ENCODE measurements at regions not wholly inside any gene's neighbourhood (a gene's known extent, or its start where the extent isn't known, plus 50 kb on each side); places are given as distances from the start of the nearest gene placed in this dataset.

DNA sequence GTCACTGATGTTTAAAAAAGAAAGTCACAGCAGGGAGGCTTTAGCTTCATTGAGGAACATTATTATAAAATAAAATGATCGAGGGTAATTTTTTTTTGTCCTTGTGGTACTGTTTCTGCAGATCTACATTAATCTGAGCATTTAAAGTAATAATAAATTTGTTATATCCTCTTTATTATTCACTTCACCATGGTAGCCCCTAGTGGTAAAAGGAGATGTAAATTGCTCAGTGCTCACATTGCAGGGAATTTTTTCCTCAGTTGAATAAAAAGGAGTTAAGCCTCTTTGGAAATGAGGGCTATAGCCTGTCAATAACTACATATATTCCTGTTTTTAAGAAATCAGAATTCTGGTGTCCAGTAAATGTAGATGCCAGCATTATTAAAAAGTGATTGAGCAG lies 99.7 kb upstream of the VPREB1 start:
- no peak for DNase-seq

DNA sequence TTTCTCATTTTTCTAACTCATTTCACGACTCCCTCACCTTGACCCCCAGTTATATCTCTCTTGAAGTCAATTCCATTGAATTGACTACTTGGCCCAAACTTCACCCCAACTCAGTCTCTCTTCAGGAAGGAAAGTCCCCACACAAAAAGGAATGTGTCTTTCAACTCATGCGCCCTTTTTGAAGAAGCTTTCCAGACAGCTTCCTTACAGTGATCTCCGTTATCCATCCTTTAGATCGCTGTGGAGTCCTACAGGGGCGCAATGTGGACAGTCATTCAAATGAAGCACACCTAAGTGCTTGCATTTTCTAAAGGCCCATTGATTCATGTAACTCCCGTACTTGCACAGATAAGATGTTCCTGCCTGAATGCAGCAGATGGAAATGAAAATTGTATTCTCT lies 101.1 kb upstream of the VPREB1 start:
- no peak for DNase-seq

DNA sequence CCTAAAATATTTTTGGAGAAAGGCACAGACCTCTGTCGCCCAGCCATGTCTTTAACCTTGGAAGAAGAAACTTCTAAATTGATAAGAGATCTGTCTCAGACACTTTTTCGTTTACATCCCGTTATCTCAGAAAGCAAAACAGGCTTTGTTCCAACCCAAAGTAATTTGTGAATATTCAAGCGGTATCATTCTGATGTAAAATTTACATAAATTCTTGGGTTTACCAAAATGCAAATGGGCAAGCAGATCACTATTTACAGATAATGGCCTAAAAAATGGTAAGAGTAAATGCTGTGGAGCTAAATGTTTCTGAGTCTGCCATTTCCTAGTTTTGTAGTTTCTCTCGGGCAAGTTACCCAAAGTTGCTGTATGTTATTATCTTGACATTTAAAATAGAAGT lies 101.9 kb upstream of the VPREB1 start:
- DNase-seq = no peak

DNA sequence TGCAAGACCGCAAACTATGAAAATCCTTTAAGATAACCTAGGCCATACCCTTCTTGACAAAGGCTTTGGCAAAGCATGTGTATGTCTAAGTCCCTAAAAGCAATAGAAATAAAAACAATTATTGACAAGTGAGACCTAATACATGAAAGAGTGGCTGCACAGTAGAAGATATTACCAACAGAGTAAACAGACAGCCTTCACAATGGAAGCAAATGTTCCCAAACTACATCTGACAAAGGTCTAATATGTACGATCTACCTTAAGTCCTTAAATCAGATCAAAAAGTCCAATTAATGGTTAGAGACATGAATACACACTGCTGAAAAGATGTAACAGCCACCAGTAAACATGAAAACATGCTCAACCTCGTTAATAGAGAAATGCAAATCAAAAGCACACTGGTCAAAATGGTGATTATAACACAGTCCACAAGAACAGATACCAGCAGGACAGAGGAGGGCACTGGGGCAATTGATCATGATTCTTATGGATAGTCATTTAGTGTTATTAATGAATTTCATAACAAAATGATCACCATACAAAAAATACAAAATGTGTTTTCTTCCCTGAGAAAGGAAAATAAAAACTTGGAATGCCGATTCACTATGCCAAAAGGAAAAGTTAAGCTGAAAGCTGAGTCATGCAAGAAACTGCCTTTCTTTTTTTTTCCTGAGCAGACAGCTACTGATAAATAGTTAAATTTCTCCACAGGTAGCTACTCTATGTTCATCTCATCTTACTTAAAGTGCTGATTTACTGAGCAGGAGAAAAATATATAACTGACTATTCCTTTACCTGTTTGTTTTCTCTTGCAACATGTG lies 102.6 kb upstream of the VPREB1 start:
- no peak for DNase-seq

DNA sequence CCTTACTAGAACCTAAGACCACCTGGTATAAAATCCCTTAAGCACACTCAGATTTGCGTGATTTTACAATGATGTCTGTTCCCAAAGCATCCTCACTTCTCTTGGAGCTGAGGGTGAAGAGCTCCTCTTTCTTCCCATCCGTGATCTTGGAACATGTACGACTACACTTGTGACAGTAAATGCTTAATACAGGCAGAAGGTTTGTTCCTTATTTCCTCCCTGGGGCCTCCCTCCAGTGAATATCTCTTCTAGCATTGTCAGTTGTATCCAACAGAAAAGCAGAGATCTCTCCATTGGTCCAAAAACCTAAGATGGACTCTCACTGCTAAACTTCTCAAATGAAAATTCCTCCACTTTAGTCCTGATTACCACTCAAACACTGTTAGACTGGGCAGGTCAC lies 103.6 kb upstream of the VPREB1 start:
- no peak for DNase-seq

DNA sequence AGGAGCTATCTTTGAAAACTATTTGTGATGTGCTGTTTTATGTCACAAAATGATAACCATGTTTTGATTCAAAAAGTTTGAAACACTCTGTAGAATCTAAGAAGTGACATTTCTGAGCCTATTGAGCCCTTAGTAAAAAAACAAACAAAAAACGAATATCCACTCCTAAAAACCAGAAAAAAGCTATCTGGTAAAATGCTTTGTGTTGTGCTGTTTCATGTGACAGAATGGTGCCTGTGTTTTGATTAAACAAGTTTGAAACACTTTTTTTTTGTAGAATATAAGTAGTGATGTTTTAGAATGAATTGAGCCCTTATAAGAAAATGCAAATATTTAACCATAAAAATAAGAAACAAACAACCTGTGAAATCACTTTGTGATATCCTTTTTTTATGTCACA lies 105.2 kb upstream of the VPREB1 start:
- no peak for DNase-seq

DNA sequence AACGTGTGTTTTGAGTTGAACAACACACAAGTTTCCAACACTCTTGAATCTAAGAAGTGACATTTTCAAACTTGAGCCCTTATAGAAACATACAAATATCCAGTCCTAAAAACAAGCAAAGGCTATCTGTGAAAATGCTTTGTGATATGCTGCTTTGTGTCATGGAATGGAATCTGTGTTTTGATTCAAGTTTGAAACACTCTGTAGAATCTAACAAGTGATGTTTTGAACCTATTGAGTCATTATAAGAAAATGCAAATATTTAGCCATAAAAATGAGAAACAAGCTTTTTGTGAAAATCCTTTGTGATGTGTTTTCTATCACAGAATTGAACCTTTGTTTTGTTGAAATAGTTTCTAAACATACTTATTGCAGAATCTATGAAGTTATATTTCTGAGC lies 105.7 kb upstream of the VPREB1 start:
- DNase-seq = no peak

DNA sequence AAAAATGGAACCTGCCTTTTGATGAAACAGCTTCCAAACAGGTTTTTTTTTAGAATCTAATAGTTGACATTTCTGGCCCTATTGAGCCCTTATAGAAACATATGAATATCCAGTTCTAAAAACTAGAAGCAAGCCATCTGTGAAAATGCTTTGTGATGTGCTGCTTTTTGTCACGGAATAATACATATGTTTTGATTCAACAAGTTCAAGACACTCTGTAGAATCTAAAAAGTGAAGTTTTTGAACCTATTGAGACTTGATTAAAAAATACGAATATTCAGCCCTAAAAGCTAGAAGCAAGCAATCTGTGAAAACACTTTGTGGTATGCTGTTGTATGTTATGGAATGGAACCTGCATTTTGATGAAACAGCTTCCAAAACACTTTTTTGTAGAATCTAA lies 106.7 kb upstream of the VPREB1 start:
- no peak for DNase-seq

DNA sequence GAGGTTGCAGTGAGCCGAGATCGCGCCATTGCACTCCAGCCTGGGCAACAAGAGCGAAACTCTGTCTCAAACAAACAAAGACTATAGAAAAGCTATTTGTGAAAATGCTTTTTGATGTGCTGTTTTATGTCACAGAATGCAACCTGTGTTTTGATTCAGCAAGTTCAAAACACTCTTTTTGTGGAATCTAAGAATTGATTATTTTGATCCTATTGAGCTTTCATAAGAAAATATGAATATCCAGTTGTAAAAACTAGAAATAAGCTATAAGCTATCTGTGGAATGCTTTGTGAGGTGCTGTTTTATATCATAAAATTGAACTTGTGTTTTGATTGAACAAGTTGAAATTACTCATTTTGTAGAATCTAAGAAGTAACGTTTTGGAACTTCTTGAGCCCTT lies 110.7 kb upstream of the VPREB1 start:
- DNase-seq = no peak

DNA sequence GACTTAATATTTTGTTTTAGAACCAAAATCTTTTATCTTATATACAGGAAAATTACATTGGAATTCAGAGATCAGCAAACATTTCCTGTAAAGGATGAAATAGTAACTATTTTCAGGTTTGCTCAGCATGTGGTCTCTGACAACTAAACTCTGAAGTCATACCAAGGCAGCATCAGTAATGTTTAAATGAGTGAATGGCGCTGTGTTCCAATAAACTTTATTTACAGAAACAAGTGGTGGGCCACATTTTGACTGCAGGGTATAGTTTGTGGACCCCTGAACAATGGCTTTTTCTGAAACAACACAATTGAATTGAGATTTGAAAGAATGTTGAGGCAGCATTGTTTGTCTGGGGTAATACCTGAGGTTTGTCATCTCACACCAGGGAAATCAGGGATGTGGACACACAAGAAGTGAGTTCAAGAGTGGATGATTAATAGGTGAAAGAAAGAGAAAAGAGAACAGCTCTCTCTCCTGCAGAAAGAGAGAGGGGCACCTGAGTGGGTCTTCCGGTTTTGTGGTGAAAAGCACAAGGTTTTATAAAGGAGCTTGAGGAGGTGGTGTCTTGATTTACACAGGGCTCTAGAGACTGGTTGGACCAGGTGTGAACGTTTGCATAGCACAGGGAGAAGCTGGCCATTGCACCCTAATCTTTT lies 113.5 kb upstream of the VPREB1 start:
- DNase-seq = no peak

DNA sequence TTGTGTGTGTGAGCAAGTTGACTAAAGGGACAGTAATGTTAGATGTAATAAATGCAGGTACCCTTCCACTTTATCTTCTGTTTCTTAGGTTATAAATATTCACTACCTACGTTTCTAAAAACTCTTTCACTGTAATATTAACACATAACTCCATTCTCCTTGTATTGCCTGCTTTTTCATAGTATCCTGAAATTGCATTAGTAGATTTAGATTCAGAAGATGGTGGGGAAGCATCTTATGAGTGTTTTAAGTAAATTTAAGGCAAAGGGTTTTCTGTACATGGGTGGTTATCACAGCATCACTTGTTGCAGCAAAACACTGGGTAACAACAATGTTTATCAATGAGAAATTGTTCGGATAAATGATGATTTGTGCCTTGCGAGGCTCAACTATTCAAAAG lies 115.2 kb upstream of the VPREB1 start:
- DNase-seq = no peak

DNA sequence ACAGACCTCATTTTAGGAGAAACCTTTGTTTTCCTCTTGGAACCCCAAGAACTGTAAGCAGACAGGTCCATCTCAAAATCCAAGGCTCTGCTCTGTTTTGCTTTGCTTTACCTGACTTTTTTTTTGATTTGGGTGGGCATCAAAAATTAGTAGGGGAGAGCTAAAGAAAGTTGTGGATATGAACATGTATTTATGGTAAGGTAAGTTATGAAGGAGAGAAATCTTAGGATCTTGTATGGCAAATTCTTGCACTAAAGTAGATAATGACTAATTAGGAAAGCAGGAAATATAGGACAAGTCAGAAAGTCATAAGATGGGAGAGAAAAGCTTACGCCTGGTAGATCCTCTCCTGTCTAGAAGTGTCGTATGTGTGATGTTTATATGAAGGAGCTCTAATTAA lies 116.1 kb upstream of the VPREB1 start:
- no peak for DNase-seq

DNA sequence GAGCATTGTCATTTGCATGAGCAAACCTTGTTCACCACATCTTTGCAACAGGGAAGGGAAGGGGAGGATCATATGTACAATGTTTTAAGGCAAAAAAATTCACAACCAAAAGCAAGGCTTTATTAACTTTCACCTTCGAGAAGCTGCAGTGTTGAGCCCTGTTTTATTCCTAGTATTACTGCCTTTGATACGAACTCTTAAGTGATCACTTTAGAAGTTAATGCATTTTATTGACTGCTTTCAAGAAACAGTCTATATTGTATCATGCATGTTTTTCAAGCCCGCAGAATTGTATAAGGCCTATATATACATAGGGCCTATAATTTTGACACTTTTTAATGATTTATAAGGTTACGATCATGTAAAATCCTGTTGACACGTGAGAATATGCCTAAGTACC lies 117.5 kb upstream of the VPREB1 start:
- no peak for DNase-seq

DNA sequence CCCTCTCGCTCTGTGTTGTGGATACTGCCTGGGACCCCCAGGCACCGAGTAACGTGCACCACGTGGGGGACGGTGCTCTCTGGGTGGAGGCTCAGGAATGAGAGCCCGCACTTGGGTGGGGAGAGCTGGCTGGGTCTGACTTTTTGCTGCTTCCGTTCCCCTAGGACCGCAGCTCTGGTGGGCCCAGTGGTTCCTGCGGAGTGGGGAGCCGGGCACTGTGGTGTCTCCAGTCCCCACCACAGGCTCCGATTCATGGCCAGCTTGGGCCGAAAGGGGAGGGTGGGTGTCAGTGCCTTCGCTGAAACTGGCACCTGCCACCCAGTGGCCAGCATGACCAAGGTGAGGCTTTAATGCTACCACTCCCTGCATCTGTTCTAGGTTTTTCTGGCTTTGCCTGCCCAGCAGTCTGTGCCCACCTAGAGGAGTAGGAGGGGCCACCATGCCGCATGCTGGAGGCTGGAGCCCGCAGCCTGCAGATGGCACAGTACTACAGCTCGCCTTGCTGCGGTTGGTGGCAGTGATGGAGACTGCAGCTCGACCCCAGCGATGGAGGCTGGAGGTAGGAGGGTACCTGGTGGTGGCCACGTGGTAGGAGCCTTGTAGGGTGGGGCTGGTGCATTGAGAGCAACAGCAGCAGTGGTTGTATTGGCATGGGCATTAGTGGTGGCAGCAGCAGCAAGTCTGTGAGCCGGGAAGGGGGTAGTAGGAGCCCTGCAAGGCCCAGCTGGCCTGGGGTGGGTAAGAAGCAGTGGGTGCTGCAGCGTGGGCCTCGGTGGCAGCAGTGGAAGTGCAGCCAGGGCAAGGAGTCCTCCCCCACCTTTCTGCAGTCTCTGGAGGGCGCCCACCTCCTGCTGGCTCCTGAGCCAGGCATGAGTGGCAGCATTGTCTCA lies 118.8 kb upstream of the VPREB1 start:
- DNase-seq = no peak

DNA sequence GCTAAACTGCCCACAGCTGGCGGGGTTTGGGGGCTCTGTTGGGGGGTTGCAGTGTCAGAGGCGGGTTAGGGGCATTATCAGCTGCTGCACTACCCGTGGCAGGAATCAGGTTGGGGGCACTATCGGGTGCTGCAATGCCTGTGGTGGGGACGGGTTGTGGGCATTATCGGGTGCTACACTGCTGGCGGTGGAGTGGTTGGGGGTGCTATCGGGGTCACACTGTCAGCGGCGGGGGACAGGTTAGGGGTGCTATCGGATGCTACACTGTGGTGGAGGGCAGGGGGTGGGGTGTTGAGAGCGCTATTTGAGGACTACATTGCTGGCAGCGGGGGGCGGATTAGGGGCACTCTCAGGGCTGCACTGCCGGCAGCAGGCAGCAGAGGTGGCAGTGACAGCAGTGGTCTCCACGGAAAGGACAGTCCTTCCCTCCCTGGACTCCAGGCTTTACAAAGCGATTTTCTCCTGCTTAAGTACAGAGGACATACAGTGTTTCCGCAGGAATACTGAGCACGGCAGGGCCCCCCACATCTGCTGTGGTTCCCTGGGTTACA lies 119.5 kb upstream of the VPREB1 start:
- DNase-seq = no peak

DNA sequence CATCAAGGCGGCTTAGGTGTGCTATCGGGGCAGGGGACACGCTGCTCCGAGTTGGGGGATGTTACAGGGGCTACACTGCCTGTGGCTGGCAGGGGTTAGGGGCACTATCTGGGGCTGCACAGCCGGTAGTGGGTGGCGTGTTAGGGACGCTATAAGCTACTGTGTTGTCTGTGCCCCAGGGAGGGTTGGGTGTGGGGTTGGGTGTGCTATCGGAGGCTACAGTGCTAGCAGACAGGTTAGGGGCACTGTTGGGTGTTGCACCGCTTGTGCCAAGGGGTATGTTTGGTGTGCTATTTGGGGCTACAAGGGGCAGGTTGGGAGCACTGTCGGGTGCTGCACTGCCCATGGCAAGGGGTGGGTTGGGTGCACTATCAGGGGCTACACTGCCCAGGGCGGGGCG lies 120.2 kb upstream of the VPREB1 start:
- DNase-seq = no peak

DNA sequence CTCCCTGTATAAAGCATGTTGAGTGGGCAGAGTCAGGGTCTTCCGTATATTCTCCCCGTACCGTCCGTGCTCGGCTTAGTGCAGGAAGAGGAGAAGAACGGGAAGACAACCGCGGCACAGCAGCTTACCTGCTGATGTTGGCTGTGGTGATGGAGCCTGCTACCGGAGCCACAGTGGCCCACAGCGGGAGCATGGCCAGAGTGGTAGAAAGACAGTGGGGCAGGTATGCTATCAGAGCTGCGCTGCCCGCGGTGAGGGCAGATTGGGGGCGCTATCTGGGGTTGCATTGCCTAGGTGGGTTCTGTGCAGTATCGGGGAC lies 120.7 kb upstream of the VPREB1 start:
- DNase-seq = no peak

DNA sequence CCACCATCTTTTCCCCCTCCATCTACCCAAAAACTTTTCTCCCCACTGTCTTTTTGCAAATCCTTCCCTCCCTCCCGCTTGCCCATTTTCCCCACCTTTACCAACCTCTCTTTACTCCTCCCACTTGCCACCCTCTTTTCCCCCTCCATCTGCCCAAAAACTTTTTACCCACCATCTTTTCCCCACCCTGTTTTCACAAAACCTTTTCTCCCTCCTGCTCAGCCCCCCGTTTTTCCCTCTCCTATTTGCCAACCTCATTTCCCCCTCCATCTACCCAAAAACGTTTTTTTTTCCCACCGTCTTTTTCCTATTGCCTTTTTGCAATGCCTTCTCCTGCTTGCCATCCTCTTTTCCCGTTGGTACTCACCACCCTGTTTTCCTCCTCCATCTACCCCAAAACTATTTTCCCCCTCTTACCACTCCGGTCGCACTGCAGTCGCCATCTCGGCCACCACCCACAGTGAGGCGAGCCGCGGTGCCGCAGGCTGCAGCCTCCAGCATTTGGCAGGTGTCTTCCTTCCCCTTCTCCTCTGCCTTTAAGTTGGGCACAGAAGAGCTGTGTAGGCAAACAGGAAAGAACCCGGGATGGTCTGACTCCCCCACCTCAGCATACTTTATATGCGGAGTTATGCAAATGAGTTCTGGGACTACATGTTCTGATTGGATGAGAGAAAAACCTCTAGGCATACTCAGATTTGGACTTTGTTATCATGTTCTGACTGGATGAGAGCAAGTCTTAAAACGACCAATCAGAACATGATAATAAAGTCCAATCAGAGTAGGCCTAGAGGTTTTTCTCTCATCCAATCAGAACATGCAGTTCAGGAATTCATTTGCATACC lies 121.2 kb upstream of the VPREB1 start:
- no peak for DNase-seq

DNA sequence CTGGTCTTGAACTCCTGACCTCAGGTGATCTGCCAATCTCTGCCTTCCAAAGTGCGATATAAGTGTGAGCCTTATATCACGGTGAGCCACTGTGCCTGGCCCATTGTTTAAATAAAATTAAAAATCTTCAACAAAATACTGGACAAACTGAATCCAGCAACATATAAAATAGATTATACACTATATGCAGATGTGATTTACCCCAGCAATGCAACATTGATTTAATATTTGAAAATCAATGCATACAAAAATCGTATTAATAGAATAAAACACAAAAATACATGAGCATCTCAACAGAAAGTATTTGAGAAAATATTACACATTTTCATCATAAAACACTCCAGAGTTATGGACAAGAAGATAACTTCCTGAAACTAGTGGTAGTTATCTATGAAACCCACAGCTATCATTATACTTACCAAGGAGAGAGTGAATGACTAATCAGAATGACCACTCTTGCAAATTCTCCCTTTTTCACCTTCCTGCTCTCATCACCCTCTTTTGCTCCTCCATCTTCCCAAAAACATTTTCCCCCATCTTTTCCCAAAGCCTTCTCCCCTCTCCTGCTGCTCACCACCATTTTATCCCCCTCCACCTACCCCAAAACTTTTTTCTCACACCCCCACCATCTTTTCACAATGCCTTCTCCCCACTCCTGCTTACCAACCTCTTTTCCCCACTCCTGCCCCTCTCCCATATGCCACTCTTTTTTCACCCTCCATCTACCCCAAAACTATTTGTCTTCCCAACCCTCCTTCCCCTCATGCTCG lies 122.1 kb upstream of the VPREB1 start:
- DNase-seq = no peak

DNA sequence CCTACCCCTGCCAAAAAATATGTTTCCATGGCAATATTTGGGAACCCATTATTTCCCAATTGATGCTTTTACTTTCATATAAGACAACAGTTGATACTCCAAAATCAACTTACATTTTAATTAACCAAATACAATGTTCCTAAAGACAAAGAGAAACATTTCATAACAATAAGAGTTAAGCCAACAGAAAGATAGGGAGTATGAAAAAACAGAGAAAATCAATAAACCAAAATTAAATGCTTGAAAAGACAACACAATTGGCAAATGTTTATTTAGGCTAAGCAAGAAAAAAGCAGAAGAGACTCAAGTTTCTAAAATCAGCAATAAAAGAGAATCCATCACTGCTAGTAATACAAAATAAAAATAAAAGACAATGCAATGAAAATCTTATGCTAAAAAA lies 123.1 kb upstream of the VPREB1 start:
- no peak for DNase-seq

DNA sequence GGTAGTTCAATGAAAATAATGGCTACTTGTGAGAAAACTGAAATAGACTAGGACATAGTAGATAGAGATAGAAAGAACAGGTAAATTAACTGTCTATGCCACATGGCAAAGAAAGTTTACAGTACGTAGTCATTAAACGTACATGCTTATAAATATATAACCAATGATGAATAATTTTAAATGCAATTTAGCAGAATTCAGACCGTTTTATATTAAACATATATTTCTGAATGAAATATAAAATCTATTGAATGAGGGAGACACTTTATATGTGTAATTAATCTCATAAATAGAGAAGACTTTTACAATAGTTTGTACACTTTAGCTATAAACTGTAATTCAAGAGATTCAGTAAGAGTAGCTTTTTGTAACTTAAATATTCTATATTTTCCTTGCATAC lies 124.4 kb upstream of the VPREB1 start:
- no peak for DNase-seq

DNA sequence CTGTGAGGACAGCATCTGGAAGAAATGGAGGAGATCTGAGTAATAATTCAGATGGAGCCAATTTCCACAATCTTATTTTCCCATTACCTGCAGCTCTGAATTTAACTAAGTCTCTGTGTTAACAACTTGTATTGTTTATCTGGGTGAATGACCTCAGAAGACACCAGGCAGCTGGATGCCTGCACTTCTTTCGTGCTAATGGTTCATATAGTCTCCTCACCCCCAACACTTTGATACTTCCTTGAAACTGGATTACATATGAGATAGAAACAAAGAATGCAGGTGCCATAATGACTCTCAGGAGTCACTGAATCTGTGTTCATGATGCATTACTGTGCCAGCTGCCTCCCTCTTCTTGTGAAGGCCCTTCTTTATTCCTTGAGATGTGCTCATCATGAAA lies 125.6 kb upstream of the VPREB1 start:
- DNase-seq = no peak
